ENCODE measurements at regions not wholly inside any gene's neighbourhood (a gene's known extent, or its start where the extent isn't known, plus 50 kb on each side); places are given as distances from the start of the nearest gene placed in this dataset.

GRCh38 chr13:57527114-57527735 lies 104.3 kb upstream of the PCDH17 start:
- no peak for TF ChIP-seq POLR2A (IDR thresholded peaks at IDR 0.05)
- TF ChIP-seq CTCF (IDR thresholded peaks at IDR 0.05 in 8 of 11, conservative IDR thresholded peaks at IDR 0.05 in 3 of 11), result no peak

Data from spleen (tissue), 7 donors.